Mucosa of descending colon (tissue), 3 donors: ENCODE measurements at regions not wholly inside any gene's neighbourhood (a gene's known extent, or its start where the extent isn't known, plus 50 kb on each side); places are given as distances from the start of the nearest gene placed in this dataset.
A peak's percentile ranks its signal among the peaks of the same experiment; 100 is the strongest.
"Not testable (repeated sequence)": the region's sequence is repeated elsewhere in the genome, so short reads cannot be mapped to it uniquely, and the experiment has no call there.

Experiments used
- ATAC-seq: fragments of 200-7000 bp; cut with Tn5 transposase; one replicate; pipeline ENCODE4 v1.9.1; 2020; ENCODE audit warnings: mild to moderate bottlenecking, moderate library complexity
- DNase-seq, 3 donors: peaks; one replicate each; pipeline ENCODE4 v3.0.0-alpha.2; 2020
- H3K36me3 ChIP-seq: fragments of 200-600 bp; one replicate; pipeline ENCODE4 v1.8.0; 2021; ENCODE audit warnings: low read depth, mild to moderate bottlenecking
- H3K4me1 ChIP-seq: fragments of 200-600 bp; one replicate; pipeline ENCODE4 v1.8.0; 2021; ENCODE audit warnings: low read depth, mild to moderate bottlenecking
- H3K4me3 ChIP-seq: fragments of 200-600 bp; one replicate; pipeline ENCODE4 v1.8.0; 2021; ENCODE audit warnings: mild to moderate bottlenecking
- H3K9me3 ChIP-seq: fragments of 200-600 bp; one replicate; pipeline ENCODE4 v1.8.0; 2021; ENCODE audit warnings: mild to moderate bottlenecking
- intact Hi-C, 2 donors: fragments of 100-400 bp; cut with DNase I in 1 of 2; cut with micrococcal nuclease in 1 of 2; formaldehyde crosslinking; loops; one replicate each; pipeline versions ENCODE4 v1.11.0 to v1.11.1; 2022; cut with DNase I, micrococcal nuclease
- TF ChIP-seq, protein P1 (sequence below): fragments of 200-600 bp; IDR thresholded peaks from one replicate; pipeline ENCODE4 v1.8.0; 2022; ENCODE audit warnings: antibody characterized with exemption, mild to moderate bottlenecking
- donor health status: DM: no; HTN: no; CAD: no; lungs with moderate emphysema.
- donor health status: DM: no; HTN: no; CAD: no.
- donor health status: DM: no; HTN: yes; CAD: no.

DNA sequence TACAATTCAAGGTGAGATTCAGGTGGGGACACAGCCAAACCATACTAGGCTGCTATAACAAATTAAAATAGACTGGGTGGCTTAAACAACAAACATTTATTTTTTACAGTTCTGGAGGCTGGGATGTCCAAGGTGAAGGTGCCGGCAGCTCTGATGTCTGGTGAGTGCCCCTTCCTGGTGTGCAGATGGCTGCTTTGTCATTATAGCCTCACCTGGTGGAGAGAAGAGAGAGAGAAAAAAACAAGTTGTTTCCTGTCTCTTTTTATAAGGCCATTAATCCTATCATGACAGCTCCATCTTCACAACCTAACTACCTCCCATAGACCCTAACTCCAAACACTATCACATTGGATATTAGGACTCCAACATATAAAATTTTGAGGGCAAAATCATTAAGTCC is 279.7 kb downstream of the ZIC1 start:
- Histone ChIP-seq H3K36me3 (no peaks in the 10 kb centered on the region), H3K4me3 (no peak overlapping the region), H3K9me3 (no peaks in the 10 kb centered on the region), H3K4me1 (no peaks in the 10 kb centered on the region)
- DNase-seq (no peak), ATAC-seq (no peak)
- intact Hi-C loops = no loop called here
- TF ChIP-seq, protein P1, sequence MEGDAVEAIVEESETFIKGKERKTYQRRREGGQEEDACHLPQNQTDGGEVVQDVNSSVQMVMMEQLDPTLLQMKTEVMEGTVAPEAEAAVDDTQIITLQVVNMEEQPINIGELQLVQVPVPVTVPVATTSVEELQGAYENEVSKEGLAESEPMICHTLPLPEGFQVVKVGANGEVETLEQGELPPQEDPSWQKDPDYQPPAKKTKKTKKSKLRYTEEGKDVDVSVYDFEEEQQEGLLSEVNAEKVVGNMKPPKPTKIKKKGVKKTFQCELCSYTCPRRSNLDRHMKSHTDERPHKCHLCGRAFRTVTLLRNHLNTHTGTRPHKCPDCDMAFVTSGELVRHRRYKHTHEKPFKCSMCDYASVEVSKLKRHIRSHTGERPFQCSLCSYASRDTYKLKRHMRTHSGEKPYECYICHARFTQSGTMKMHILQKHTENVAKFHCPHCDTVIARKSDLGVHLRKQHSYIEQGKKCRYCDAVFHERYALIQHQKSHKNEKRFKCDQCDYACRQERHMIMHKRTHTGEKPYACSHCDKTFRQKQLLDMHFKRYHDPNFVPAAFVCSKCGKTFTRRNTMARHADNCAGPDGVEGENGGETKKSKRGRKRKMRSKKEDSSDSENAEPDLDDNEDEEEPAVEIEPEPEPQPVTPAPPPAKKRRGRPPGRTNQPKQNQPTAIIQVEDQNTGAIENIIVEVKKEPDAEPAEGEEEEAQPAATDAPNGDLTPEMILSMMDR = no peak

DNA sequence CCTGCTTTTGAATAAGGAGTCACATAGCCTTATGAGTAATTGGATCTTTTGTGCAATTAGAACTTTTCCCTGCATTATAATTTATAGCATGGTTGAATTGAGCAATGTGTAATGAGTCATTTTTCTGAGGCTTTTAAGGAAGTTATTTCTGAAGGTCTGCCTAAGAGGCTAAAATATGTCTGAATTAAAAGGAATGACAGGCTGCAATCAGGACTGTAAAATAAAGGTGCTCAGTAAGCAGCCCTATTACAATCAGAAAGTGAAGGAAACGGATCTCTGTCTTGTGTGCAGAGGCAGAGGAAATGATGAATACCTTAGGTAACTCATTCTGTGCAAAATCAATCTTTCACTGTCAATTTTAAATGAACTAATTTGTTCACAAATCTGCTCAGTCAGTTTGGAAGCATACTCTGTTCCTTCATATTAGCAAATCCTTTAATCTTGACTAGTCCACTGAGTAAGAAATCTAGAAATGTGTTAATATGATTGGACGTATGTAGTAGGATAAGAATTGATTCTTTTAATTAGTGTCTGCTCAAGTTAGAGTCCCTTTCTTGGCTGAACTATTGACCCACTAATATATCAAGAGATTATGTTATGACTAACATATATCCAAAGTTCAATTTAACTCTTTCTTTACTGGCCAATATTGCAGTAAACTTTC is 290.1 kb downstream of the ZIC1 start:
- no peak for ATAC-seq
- Histone ChIP-seq H3K36me3 (no peaks in the 10 kb centered on the region), H3K4me1 (no peaks in the 10 kb centered on the region), H3K4me3 (no peak overlapping the region), H3K9me3 (no peaks in the 10 kb centered on the region)
- no peak for DNase-seq
- TF ChIP-seq, protein P1 = no peak
- intact Hi-C loops = no loop called here

GRCh38 chr3:147701195-147701594 is 292.0 kb downstream of the ZIC1 start:
- intact Hi-C loops = no loop called here
- Histone ChIP-seq H3K4me1 (no peaks in the 10 kb centered on the region), H3K9me3 (no peaks in the 10 kb centered on the region), H3K4me3 (no peak overlapping the region), H3K36me3 (no peaks in the 10 kb centered on the region)
- TF ChIP-seq, protein P1 = no peak
- no peak for DNase-seq
- no peak for ATAC-seq

DNA sequence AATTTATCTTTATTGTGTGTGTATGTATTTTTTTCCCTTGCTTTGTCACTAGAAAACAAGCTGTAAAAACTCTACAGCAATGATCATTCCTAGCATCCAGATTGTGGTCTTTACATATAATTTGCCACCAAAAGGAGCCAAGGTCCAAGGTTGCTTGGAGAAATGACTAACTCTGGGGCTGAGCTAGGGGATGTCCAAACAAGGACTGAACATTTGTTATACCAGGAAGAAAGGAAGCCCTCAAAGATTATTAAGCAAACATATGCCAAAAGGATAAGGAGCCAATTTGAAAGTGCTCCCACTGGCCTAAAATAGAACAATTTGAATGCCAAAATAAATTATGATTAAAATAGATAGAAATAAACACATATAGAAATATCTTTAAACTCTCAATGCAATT is 293.3 kb downstream of the ZIC1 start:
- H3K4me3 ChIP-seq = no peak overlapping the region
- TF ChIP-seq, protein P1 = no peak
- DNase-seq = no peak
- H3K36me3 ChIP-seq = no peaks in the 10 kb centered on the region
- intact Hi-C loops = no loop called here
- H3K4me1 ChIP-seq = no peaks in the 10 kb centered on the region
- H3K9me3 ChIP-seq = no peaks in the 10 kb centered on the region
- ATAC-seq = no peak

GRCh38 chr3:147705651-147706051 is 296.5 kb downstream of the ZIC1 start:
- no peak for ATAC-seq
- intact Hi-C loops = no loop called here
- no peaks in the 10 kb centered on the region for H3K36me3 ChIP-seq
- peak in 1 of 3 donors; percentile 5 for DNase-seq
- TF ChIP-seq, protein P1 = no peak
- no peaks in the 10 kb centered on the region for H3K4me1 ChIP-seq
- no peak overlapping the region for H3K4me3 ChIP-seq
- H3K9me3 ChIP-seq = no peaks in the 10 kb centered on the region

GRCh38 chr3:147710753-147711152 is 301.6 kb downstream of the ZIC1 start:
- DNase-seq = not testable (repeated sequence)

More at GRCh38 chr3:147710753-147711152, 301.6 kb downstream of the ZIC1 start:
- H3K4me3 ChIP-seq, H3K36me3 ChIP-seq, H3K9me3 ChIP-seq, intact Hi-C loops, ATAC-seq, H3K4me1 ChIP-seq: not testable (repeated sequence)
